ENCODE measurements at regions not wholly inside any gene's neighbourhood (a gene's known extent, or its start where the extent isn't known, plus 50 kb on each side); places are given as distances from the start of the nearest gene placed in this dataset.
"Not testable (repeated sequence)": the region's sequence is repeated elsewhere in the genome, so short reads cannot be mapped to it uniquely, and the experiment has no call there.

- in situ Hi-C loops (cut with HindIII; ENCODE audit: low sequenced_read_pairs): no loop called here
These were observed 403.0 kb upstream of the HS3ST1 start for GRCh38 chr4:11831739-11832138.

DNA sequence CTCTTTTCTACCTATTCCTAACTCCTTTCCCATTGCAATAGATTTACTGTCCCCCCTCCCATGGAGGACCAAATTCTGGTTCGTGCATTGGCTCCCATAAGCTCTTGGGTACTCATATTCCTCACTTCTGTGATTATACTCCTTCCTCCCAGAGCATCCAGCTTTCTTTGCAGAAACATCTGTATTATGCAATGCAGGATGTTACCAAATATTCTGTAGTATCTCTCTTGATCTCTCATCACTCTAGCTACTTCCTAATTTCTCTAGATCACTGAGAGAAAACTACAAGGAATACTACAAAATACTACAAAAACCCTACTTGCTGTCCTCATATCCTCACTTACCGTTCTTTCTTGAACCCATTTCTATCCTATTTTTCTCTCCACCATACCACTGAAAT, 395.9 kb upstream of the HS3ST1 start:
- in situ Hi-C loops (cut with HindIII; ENCODE audit: low sequenced_read_pairs): no loop called here

DNA sequence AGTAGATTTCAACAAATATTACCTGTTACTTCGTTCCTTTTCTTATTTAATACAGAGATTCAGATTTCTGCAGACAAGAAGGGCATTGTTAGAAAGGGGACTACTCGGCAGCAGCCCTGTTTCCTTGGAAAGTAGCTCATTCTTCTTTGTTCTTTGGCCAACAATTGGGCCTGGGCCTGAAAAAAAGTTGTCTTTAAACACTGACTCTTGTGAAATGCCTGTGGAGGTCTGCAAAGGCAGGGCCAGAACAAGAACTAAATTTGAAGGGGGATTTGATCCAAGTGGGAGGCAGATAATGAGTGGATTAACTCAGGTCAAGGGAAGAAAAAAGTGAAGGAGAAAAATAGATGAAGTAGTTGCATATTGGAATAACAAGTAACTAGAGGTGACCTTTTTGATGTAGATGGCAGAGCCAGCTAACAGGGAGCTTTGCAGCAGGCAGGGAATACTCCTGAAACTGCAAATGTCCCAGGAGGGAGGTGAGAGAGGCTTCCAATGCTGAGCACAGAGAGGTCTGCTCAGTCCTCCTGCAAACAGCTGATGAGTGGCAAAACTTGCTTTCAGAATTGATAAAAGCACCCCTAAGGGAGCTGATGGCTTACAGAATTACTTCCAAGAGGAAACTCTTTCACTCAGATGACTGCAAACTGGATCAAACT, 393.2 kb upstream of the HS3ST1 start:
- in situ Hi-C loops (cut with HindIII; ENCODE audit: low sequenced_read_pairs): no loop called here

- in situ Hi-C loops (cut with HindIII; ENCODE audit: low sequenced_read_pairs): no loop called here
These were observed 388.4 kb upstream of the HS3ST1 start for GRCh38 chr4:11817088-11817487.

GRCh38 chr4:11814758-11815157, 386.1 kb upstream of the HS3ST1 start:
- in situ Hi-C loops (cut with HindIII; ENCODE audit: low sequenced_read_pairs): no loop called here

GRCh38 chr4:11813951-11814446, 385.3 kb upstream of the HS3ST1 start:
- in situ Hi-C loops (cut with HindIII; ENCODE audit: low sequenced_read_pairs): no loop called here

DNA sequence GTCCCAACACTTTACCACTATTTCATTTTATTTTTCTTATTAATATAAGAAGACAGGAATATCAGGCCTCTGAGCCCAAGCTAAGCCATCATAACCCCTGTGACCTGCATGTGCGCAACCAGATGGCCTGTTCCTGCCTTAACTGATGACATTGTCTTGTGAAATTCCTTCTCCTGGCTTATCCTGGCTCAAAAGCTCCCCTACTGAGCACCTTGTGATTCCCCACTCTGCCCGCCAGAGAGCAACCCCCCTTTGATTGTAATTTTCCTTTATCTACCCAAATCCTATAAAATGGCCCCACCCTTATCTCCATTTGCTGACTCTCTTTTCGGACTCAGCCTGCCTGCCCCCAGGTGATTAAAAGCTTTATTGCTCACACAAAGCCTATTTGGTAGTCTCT, 382.8 kb upstream of the HS3ST1 start:
- in situ Hi-C loops (cut with HindIII; ENCODE audit: low sequenced_read_pairs): not testable (repeated sequence)

DNA sequence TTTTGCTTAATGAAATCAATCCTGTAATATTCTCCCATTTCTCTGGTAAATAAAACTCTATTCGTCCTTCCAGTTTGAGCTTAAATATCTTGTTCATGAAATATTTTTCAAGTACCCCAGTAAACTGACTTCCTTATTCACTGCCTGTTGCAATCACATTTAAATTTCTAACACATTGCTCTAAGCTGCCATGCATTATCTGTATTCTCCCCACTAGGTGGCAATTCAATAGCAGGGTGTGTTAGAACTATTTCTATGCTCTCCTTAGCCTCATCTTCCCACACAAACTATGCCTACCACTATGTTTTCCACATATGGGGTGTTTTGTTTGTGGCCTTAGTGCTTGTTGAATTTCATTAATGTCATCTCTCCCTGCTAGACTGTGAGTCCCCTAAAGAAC, 377.1 kb upstream of the HS3ST1 start:
- in situ Hi-C loops (cut with HindIII; ENCODE audit: low sequenced_read_pairs): no loop called here

GRCh38 chr4:11801466-11802446, 373.1 kb upstream of the HS3ST1 start:
- in situ Hi-C loops (cut with HindIII; ENCODE audit: low sequenced_read_pairs): no loop called here

DNA sequence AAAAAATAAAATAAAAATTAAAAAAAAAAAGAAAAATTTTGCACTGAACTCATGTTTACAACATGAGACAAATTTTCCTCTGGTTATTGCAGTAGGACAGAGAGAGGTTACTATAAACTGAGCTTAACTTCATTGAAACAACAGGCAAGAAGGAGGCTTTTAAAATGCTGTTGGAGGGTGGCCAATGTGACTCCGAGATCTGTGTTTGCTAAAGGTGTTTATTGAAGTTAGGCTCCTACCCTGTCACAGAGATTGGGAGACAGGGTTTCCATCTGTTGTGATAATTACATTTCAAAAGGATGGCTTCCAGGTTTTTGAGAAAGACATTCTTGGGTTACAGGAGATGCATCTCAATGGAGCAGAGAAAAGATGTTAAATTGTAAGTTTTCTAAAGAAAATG, 370.5 kb upstream of the HS3ST1 start:
- in situ Hi-C loops (cut with HindIII; ENCODE audit: low sequenced_read_pairs): no loop called here

DNA sequence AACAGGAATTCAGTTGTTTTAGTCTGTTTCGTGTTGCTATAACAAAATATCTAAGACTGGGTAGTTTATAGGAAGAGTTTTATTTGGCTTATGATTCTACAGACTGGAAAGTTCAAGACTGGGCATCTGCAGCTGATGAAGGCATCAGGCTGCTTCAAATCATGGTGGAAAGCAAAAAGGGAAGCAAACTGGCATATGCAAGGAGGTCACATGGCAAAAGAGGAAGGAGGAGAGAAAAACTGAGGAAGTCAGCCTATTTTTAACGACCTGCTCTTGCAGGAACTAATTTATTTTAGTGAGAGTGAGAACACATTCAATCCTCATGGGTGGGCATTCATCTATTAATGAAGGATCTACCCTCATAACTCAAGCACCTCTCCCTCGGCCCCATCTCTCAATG, 363.1 kb upstream of the HS3ST1 start:
- in situ Hi-C loops (cut with HindIII; ENCODE audit: low sequenced_read_pairs): no loop called here

DNA sequence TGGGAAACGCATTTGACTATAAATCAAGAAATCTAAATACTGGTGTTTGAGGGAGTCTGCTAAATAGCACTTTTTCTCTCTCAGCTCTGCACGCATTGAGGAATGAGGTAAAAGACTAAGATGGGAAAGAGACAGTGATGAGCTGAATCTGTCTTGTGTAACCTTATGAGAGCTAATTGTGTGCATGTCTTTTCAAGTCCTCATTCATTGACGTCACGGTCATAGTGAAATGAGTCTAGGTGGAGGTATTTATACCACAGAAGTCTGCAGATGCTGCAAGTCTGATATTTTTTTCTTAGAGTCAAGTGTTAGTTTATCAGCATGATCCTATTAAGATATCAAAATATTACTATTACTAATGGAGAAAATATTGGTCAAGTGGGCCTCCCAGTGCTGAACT, 361.5 kb upstream of the HS3ST1 start:
- in situ Hi-C loops (cut with HindIII; ENCODE audit: low sequenced_read_pairs): no loop called here

DNA sequence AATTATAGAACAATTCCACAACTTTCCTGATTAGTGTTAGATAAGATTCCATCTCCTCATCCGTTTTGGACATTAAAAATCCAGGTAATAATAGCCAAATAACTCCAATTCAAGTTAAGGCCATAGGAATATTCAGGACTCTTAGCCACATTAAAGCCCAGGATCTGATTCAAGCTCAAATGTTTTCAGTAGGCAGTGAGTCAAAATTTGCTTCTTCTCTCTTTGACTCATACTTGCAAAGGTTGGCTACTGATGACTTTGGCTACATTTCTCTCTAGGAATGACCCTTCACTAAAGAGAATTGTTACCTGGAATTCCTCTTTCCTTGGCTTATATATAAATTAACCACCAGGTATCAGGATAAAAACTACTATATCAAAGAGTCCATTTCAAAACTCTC, 354.9 kb upstream of the HS3ST1 start:
- in situ Hi-C loops (cut with HindIII; ENCODE audit: low sequenced_read_pairs): no loop called here

GRCh38 chr4:11782859-11783258, 354.2 kb upstream of the HS3ST1 start:
- in situ Hi-C loops (cut with HindIII; ENCODE audit: low sequenced_read_pairs): no loop called here

DNA sequence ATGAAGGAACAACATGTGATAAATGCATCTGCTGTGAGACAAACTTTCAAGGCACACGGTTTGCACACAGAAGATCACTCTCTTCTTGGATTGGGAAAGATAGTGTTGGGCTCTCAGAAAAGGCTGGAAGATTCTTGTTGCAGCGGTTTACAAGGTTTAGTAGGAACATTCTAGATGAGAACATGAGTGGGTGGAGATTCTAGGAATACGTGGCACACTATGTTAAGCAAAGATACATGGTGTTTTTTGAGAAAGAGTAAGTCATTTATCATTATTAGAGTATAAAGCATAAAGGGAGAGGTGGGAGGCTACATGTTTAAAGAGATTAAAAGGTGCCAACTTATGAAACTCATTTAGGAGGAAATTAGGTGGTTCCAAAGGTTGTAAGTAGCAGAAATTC, 348.8 kb upstream of the HS3ST1 start:
- in situ Hi-C loops (cut with HindIII; ENCODE audit: low sequenced_read_pairs): no loop called here

GRCh38 chr4:11774346-11774745, 345.7 kb upstream of the HS3ST1 start:
- in situ Hi-C loops (cut with HindIII; ENCODE audit: low sequenced_read_pairs): no loop called here

GRCh38 chr4:11773798-11774197, 345.1 kb upstream of the HS3ST1 start:
- in situ Hi-C loops (cut with HindIII; ENCODE audit: low sequenced_read_pairs): no loop called here

DNA sequence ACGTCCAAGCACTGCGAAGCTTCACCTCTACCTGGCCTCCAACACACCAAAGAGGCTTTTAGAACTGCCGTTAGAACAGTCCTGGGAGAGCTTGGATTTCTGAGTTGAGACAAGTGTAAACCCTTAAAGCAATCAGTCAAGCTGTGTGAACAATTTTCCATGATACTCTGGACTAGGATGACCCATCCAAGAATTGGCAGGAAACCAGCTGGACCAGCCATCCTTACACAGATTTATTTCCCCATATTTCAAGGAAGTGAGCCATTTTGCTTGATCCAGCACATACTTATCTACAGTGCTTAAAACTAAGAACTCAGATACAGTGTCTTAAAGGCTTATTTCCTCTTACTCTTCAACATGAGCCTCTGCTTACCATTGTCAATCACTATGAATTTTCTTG, 340.7 kb upstream of the HS3ST1 start:
- in situ Hi-C loops (cut with HindIII; ENCODE audit: low sequenced_read_pairs): no loop called here

DNA sequence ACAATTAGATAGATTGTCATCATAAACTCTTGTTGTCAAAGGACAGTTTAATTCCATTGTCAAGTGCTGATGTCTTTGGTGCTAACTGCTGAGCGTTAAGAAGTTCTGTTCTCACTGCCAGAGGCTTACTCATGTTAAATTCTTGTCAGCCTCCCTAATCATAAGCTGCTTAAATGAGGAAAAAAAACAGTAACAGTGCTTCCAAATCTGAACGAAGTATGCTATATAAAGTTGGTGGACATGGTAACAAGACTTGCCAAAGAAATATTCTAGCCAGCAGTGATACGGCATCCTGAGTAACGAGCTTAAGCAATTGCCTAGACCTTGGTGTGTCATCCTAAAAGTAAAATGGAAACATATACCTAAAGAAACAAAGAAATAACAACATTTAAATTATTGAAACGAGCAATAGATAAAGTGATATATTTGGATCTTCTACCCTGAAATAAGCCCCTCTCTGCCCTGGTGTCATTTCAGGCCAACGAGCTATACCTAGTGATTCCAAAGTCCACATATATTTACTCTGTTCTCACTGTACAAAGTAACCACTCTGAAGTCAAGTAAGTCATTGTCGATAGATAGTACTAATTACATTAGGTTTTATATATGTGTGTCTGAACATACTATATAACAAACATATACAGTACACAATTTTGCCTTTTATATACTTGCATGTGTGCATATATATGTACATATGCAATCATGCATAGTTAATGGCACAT, 339.7 kb upstream of the HS3ST1 start:
- in situ Hi-C loops (cut with HindIII; ENCODE audit: low sequenced_read_pairs): no loop called here

DNA sequence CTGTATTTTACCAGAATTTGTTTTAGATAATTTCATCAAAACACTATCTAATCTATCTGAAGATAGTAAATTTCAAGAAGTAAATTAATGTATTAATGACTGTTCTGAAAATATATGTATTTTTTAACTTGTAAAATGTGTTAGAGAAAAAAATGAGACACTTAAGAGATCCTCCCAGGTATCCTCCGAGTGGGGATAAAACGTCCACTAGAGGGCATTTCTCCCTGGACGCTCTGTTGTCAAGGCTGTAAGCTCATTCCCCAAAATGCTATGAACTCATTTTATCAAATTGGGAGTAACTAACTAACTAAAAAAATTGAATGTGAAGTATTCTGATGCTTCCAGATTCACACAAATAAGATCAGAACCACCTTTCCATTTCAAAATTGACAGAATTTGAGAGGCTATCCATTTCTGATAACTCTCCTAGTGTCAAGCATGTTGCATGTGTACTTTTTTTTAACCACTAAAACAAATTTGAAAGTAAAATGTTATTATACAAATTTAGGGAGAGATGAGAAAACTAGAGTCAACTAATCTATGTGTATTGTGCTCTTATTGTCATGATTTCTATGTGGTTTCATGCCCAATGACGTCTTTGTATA, 337.3 kb upstream of the HS3ST1 start:
- in situ Hi-C loops (cut with HindIII; ENCODE audit: low sequenced_read_pairs): no loop called here
